ENCODE measurements at regions not wholly inside any gene's neighbourhood (a gene's known extent, or its start where the extent isn't known, plus 50 kb on each side); places are given as distances from the start of the nearest gene placed in this dataset.

DNA sequence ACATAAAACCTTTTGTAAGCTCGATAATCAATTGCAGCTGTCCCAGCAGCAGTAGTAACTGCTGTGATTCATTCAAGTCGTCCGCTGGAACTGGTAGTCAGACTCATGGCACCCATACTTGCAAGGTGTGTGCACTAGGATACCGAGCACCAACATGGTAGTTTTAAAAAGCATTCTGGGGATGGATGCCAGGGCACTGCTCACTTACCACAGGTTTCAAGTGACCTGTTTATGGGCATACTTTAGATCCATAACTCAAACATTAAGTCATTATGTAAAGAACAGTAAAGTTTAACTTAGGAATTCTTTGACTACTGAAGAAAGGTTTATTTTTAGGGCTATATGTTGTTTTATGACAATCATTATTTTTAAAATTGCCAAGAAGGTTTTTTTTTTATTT is 2277.6 kb downstream of the MAT2B start:
- no peak for DNase-seq

DNA sequence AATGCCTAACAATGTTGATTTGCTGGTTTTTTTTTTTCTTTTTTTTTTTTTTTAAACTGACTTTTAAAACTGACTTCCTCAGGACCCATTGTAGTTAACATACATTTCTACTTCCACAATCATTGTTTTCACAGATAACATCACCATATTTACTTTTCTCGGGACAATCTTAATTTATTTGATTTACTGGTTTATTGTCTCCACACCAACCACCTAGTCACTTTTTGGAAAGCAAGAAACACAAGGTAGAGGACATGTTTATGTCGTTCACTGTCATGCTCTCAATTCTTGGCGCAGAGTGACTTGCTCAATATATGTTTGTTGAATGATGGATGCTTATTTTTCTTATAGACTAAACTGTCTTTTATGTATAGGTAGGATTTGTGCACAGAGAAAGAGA is 2280.7 kb downstream of the MAT2B start:
- no peak for DNase-seq

DNA sequence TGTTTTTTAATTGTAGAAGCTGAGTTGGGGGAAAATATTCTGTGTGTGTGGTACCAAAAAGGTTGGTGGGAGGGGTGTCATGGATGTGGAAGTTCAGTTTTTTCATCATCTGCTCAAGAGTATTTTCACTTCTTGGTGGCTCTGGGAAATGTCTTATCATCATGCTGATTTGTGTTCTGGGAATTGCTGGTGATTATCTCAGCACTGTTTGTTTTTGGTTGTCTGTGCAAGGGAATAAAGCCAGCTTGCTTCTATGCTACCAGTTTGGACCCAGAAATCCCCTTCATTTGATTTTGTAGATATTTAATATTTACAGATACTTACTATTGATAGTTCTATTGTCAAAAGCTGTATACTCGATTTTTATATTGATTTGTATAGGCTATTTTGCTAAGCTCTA is 2289.7 kb downstream of the MAT2B start:
- no peak for DNase-seq

DNA sequence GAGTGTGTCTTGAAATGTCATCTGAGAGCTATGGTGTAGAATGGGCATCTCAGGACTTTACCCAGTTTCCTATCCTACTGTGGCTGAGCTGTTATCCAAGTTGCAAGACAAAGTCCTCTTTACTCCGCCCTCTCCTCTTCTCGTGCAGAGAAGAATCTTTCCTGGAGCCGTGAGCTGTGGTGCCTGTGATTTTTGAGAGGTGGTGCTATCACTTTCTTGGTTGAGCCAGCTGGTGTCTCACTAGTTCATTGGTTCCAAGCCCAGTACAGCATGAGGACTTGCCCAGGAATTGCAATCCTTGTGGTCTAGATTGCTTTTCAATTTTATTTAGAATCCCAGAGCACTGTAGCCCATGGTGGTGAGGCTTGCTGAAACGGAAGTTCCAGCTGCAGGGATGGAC is 2300.3 kb downstream of the MAT2B start:
- peak; percentile 68 for DNase-seq

- no peak for DNase-seq
Measured at GRCh38 chr5:165808335-165808734, 2302.9 kb downstream of the MAT2B start.

- DNase-seq = no peak
Measured at GRCh38 chr5:165809914-165810313, 2304.5 kb downstream of the MAT2B start.

DNA sequence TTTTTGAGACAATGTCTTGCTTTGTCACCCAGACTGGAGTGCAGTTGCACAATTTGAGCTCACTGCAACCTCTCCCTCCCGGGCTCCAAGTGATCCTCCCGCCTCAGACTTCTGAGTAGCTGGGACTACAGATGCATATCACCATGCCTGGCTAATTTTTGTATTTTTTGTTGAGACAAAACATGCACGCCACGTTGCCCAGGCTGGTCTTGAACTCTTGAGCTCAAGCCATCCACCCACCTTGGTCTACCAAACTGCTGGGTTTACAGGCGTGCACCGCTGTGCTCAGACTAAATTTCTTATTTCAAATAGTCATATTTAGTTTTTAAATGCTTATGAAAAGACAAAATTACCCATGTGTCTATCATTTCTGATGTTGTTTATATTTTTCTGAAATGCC is 2324.1 kb downstream of the MAT2B start:
- no peak for DNase-seq

- DNase-seq = no peak
Measured at GRCh38 chr5:165834891-165835290, 2329.5 kb downstream of the MAT2B start.

DNA sequence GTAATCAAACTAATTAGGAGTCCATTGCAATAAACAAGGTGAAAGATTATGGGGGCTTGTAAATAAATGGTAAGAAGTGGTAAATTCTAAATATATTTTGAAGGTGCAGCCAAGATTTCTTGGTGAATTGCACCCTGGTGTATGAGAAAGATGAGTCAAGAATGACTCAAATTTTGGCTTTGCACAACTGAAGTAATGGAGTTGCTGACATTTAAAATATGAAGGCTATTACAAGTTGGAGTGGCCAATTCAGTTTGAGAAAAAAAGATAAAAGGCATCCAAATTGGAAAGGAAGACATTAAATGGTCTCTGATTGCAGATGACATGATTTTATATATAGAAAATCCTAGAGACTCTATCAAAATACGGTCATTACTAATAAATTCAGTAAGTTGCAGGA is 2330.6 kb downstream of the MAT2B start:
- DNase-seq = no peak

- no peak for DNase-seq
Measured at GRCh38 chr5:165837286-165837685, 2331.9 kb downstream of the MAT2B start.

GRCh38 chr5:165844571-165844970 is 2339.2 kb downstream of the MAT2B start:
- DNase-seq = no peak

- DNase-seq = no peak
Measured at GRCh38 chr5:165858118-165858517, 2352.7 kb downstream of the MAT2B start.

DNA sequence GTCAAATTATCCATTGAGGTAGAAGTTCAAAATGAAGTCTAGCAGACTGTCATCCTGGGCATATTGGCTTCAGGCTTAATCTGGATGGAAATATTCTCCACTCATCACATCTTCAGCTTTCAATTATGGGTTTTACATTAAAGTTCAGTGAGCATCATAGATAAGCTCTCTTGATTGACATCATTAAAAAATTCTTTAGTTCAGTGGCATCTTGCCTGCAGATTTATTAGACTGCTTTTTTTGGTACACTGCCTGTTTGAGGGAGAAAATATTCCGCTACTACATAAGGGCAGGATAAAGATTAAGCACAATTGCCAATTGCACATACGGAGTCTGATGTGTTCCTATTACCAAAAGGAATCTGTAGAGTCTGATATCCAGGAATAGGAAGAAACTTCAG is 2353.8 kb downstream of the MAT2B start:
- no peak for DNase-seq

GRCh38 chr5:165863239-165863638 is 2357.8 kb downstream of the MAT2B start:
- DNase-seq = no peak

GRCh38 chr5:165871291-165871690 is 2365.9 kb downstream of the MAT2B start:
- no peak for DNase-seq

DNA sequence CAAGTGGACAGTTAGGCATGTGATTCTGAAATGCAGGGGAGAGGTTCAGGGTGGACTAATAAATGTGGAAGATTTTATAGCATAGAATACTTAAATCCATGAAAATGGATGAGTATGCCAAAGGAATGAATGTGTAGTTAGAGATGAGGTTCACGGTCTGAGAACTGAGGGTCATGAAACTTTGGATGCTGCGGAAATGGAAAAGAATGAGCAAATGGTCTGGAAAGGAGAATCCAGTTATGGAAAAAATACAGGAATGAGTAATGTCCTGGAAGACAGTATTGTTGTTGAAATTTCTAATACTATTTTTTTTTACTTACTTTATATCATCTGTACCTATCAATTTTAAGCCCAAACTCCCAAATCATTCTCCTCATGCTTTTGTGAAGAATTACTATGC is 2369.4 kb downstream of the MAT2B start:
- no peak for DNase-seq

DNA sequence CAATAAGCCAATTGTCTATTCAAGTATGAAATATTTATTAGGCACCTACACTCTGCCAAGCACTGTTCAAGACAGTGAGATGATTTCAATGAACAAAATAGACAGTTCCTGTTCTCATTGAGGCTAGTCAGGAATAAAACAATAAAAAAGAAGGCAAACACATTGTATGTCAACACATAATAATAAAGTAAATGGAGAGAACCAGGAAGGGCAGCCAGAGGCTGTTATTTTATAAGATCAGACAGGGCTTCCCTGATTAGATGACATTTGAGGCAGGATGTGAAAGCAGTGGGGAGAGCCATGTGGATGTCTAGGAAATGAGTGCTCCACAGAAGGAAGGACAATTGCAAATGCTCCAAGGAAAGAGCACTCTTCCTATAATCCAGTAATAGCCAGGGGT is 2371.1 kb downstream of the MAT2B start:
- no peak for DNase-seq

- no peak for DNase-seq
Measured at GRCh38 chr5:165877475-165877874, 2372.1 kb downstream of the MAT2B start.

GRCh38 chr5:165881259-165881658 is 2375.8 kb downstream of the MAT2B start:
- DNase-seq = no peak

DNA sequence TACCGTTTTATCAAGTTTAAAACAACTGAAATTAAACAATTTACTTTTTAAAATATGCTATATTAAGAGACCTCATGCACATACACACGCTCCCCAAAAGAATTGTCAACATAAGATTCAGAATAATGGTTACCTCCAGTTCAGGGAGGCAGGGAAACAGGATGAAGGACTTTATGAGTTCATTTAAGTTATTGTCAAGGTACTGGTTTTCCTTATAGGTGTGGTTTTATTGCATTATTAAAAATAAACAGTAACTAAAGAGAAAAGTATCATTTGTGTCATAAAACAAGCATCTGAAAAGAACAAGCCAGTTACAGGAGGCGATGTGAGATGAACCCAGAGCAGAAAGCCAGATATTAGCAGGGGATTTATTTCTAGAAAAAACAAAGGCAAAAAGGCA is 2376.7 kb downstream of the MAT2B start:
- DNase-seq = no peak

DNA sequence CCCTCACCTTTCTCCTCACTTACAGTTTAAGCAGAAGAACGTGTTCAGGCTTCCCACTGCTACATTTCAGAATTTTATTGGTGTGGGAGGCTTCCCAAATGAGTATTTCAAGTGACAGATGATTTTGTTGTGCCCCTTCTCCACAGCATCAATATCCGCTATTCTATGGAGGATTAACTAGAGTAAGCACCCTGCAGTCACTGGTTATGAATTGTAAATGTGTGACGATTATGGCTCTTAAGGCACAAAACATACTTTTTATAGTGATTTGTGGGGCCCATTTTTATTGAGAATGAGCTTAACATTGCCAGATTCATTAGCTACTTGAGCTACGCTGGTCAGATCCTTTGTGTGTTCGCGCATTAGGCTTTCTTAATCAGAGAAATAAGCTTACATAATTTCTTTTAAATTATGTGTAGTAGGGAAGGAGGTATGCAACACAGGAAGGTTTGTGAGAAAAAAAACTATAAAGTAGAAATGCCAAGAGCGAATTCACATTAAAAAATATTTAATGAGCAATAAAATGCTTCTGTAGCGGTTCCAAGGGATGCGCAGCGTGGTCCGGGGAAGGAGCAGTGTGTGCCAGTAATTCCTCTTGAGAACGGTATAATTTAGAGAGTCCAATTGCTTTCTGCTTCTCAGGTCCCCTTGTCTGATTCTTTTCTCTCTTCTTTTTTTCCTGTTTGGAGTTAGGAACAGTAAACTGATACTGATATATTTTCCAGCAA is 2380.4 kb downstream of the MAT2B start:
- no peak for DNase-seq

DNA sequence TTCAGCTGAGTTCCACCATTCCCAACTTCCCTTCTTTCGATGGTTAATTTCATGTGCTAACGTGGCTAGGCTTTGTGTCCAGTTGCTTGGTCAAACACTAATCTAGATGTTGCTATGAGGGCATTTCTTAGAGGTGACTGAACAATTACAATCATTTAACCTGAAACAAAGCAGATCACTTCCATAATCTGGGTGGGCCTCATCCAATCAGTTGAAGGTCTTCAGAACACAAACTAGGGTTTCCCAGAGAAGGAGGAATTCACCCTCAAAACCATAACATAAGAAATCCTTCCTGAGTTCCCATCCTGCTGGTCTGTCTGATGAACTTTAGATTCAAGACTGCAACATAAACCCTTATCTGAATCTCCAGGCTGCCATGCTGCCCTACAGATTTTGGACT is 2381.7 kb downstream of the MAT2B start:
- no peak for DNase-seq

DNA sequence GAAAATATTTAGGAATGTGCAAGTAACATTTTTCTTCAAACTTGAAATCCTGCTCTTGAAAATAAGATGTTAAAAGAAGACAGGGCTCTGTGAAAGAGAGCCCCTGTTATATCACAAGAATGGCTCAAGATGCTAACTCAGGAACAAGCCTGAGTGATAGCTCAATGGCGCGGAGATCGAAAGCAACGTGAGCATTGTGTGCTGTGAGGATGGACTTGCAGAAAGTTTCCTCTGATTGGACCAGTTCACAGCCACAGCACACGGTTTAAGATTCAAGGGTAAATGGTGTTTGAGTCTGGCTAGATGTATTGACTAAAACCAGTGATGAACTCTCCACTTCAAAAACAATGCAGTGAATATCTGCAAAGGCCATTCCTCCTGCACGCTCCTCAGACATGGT is 2387.0 kb downstream of the MAT2B start:
- DNase-seq = no peak

DNA sequence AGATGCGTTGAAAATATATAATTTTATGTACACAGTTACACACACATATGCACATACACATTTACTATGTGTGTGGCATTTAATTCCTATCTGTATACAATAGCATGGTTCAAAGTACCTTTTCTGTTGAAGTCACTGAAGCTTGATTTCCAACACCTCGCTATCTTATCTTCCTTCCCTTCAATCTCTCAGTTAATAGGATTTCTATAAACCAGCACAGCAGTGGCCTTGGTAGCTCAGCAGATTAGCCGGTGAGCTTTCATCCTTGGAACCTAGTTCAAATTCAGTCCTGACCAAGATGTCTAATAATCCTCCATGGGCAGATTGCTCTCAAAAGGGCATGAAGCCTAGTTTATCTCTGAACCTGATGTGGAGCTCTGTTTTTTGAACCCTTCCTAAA is 2389.5 kb downstream of the MAT2B start:
- no peak for DNase-seq

- no peak for DNase-seq
Measured at GRCh38 chr5:165903835-165904234, 2387.6 kb upstream of the WWC1 start.

DNA sequence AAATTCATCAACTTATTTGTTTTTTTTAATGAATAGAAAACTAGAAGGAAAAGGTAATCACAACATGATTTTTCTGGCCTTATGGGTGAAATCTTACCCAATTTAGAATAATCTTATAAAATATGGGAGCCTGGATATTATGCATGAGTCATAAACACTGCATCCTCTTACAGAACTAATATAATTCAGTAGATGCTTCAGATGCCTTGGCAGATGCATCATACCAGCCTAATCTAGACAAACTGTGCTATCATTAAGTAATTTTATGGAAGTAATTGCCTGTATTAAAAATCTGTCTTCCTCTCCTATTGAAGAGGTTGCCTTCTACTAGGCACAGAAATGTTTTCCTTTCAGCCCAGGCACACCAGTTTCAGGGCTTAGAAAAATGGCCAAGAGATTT is 2384.6 kb upstream of the WWC1 start:
- no peak for DNase-seq

Measured in islet precursor cell (in vitro differentiated cells).